Activated T-helper 9 cell treated with anti-CD3 and anti-CD28 coated beads, Interleukin-2, amount 50 U/mL, for 16 hours (primary cell): ENCODE measurements at regions not wholly inside any gene's neighbourhood (a gene's known extent, or its start where the extent isn't known, plus 50 kb on each side); places are given as distances from the start of the nearest gene placed in this dataset.

Experiments used
- DNase-seq: peaks from one replicate; pipeline ENCODE4 v3.0.0-alpha.2; 2020; ENCODE audit warnings: low read depth

GRCh38 chr1:25103164-25103795 is 129.0 kb downstream of the SYF2 start:
- no peak for DNase-seq

GRCh38 chr1:25100151-25100833 is 132.0 kb downstream of the SYF2 start:
- DNase-seq = no peak

DNA sequence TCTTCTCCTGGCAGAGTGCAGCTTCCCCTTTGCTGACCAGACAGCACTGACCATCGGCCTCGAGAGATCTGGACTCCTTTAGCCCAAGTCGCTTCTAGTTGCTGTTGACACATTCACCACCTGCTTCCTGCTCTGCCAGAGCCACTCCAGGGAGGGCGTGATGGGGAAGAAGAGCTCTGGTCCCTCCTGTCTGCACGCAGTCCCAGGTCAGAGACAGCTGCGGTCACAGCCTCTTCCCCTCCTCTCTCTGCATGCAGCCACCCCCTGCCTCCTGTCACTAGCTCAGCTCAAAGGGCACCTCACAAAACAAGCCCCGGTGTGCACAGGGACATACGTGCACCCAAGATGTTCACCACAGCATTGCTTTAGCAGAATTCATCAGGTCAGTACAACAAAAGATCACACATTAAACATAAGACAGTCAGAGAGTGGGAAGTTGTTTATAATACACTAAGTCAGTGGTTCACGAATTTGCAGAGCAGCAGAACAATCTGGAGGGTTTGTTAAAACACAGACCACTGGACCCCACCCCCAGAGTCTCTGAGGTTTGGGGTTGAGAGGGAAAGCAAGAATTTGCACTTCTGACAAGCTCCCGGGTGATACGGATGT is 132.9 kb downstream of the SYF2 start:
- DNase-seq = no peak

DNA sequence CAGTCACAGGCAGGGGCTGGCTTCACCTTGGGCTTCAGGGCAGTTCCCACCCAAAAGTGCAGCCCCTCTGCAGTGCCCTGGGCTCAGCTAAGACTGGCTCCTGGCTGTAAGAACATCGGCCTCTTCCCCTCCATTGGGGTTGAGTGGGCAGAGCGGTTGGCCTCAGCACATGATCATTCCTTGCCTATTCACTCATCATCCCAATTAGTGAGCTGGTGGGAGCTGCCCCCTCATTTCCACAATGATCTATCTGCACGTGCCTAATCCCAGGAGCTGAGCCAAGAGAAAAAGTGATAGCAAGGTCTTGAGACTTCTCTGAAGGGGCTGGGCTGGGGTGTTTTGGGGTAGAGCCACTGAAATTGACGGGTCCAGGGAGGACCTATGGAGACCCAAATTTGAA is 133.6 kb downstream of the SYF2 start:
- DNase-seq = no peak

DNA sequence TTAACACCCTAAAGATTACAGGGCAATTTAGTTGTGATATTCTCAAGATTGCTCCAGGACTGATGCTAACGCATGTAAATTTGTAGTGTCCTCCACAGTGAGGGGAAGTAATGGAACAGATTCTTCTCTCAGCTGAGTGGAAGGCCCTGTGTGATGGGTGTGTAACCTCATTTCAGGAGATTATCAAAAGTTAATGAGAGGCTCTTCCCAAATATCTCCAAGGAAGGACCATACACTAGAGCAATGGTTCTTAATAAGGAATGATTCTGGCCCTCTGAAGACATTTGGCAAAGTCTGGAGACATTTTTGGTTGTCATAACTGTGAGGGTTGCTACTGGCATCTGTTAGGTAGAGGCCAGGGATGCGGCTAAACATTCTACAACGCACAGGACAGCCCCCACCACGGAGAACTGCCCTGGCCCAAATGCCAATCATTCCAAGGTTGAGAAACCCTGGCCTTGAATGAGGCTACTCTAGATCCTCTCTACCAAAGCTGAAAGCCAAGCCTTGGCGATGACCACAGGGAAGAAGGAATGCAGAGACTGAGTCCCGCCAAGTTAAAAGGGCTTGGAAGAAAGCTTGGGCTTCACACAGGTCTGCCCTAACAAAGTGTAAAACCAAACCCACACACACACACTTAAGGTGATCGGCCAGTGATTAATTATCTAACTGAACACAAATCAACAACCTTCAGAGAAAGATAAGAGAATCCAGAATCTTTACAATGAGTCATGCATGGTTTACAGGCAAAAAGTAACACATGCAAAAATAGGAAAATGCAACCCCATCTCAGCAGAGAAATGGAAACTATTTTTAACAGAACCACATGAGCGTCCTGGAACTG is 135.8 kb downstream of the SYF2 start:
- DNase-seq = no peak

DNA sequence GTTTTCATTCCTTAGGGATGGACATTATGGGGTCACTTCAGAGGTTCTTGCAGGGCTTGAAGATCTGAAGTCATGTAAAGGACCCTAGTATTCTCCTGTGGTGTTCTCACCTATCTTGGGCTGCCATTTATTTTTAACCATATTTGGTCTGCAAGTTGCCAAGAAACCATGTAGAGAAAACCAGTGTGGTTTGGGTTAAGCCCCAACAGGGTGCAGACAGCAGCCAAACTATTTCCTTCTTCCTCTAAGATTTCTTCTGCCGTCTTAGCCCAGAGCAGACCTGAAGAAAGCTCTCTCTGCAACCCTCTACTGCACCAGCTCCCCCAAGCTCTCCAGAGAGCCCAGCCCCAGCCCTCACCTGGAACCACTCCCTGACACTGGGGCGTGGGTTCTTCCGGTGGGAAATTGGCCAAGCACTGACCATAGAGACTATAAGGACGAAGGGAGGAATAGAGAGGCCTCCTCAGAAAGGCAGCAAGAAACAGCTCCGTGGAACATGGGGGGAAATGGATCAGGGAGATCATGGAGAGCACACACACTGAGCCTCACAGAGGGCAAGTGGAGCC is 136.6 kb downstream of the SYF2 start:
- no peak for DNase-seq

DNA sequence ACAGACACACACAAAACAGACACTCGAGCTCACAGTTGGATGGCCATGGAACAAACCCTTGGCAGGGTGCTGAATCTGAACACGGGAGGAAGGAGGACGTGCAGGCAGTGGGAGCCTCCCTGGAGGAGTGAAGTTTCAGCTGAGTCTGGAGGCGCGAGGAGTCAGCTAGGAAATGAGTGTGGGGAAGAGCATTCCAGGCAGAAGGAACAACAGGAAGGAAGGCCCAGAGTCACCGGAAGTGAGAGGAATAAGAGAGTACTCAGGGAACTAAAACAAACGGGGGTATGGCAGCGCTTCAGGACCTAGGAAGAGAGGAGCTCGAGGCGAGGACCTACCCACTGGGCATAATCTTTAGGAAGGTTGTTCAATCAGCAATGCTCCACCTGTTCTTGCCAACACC is 137.3 kb downstream of the SYF2 start:
- no peak for DNase-seq

GRCh38 chr1:25094229-25094628 is 138.1 kb downstream of the SYF2 start:
- no peak for DNase-seq

GRCh38 chr1:25091658-25092057 is 140.6 kb downstream of the SYF2 start:
- no peak for DNase-seq

GRCh38 chr1:25090707-25091422 is 141.4 kb downstream of the SYF2 start:
- DNase-seq = no peak

DNA sequence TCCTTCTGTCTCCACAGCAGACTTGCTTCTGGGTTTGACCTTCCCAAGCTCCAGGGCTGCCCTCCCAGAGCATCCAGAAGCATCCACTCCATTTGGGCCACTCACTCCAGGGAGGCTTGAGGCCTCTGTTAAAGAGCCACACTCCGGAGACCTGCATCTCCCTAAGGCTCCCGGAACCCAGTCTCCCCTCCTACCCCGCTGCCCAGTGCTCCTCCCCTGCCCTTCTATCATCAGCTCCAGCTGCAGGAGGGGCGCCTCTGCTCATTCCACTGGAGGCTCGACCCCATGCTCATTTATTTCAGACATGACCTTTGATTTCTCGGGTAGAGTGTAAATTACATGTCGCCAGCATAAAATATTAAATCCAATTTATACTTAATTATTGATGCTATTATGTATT is 142.5 kb downstream of the SYF2 start:
- DNase-seq = no peak

DNA sequence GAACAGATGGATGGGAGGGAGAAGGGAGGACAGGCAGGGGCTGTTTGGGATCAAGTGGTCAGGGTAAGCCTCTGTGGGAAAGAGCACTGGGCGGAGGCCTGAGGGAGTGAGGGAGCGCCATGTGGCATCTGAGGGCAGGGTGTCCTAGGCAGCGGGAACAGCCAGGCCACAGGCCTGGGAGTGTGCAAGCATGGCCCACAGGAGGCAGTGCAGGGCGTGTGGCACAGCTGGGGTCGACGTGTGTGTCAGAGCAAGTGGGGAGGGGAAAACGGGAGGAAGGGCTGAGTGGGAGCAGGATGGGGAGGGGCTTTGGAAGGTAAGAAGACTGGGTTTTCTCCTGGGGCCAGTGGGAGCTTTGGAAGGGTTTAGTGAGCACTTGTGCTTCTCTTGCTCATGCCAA is 143.4 kb downstream of the SYF2 start:
- no peak for DNase-seq

- no peak for DNase-seq
These were observed 144.1 kb downstream of the SYF2 start for GRCh38 chr1:25088180-25088701.

- no peak for DNase-seq
These were observed 145.7 kb downstream of the SYF2 start for GRCh38 chr1:25086518-25087079.

- DNase-seq = no peak
These were observed 147.9 kb downstream of the SYF2 start for GRCh38 chr1:25084407-25084806.

- no peak for DNase-seq
These were observed 148.6 kb downstream of the SYF2 start for GRCh38 chr1:25083481-25084345.

GRCh38 chr1:25082995-25083394 is 149.3 kb downstream of the SYF2 start:
- DNase-seq = no peak

DNA sequence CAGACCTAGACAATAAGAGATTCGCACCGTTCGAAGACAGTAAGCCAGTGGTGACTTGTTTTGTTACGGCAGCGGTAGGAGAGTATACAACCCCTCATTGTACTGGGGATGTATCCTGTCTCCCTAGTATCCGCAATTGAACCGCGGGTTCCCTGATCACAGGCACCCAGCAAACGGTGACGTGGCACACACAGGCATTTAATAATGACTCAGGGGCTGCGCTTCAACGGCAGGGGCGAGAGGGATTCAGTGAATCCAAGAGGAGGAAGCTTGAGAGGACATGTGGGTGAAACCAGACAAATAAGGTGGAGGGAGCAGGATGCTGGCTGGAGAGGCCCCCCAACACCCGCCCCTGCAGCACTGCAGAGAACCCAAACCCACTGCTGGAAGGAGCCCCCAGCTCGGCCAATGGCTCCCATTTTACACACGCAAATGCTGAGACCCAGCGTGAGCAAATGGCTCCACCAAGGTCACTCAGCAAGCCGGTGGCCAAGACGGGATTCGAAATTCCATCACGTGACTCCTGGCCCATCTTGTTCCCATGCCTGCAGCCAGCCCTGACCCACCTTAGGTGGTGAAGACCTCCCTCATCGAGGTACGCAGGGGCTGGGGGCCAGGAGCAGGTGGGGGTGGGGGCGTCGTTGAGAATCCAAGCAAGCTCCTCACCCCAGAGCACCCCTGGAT is 149.9 kb downstream of the SYF2 start:
- no peak for DNase-seq

GRCh38 chr1:25081496-25081895 is 150.8 kb downstream of the SYF2 start:
- no peak for DNase-seq
